ENCODE measurements at regions not wholly inside any gene's neighbourhood (a gene's known extent, or its start where the extent isn't known, plus 50 kb on each side); places are given as distances from the start of the nearest gene placed in this dataset.
"Not testable (repeated sequence)": the region's sequence is repeated elsewhere in the genome, so short reads cannot be mapped to it uniquely, and the experiment has no call there.

DNA sequence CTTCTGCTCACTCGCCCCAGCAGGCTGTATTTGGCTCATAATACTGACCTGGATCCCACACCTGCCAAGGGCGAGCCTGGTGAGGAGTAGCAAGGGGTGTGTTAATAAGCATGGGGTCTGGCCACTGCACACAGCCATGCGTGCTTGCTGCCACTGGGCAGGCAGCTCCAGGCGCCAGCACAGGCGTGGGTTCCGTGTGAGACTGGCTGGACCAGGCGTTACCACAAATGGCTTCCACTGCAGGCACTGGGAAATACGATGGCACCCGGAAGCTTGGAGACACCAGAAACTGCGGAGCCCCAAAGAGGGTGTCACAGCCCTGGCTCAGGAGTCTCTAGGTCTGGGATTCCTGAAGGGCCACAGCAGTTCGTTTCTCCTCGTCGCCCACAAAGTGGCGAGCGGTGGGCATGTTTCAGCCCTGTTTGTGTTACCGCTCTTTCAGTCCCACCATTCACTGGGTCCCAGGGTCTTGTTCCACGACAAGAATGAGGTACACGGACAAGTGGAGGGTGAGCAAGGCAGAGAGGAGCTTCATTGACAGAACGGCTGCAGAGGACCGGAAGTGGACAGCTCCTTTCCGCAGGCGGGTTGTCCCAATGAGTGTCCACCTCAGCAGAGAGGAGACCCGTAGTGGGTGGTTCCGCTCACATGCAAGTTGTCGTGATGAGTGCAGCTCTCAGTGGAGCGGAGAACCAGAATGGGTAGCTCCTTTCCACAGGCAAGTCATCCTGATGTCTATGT lies 428.9 kb downstream of the EPHA5 start:
- H3K27ac ChIP-seq: no peak overlapping the region
- H3K36me3 ChIP-seq (replicated peaks): no peaks in the 10 kb centered on the region
- in situ Hi-C loops (cut with HindIII; ENCODE audit: low pct_ligation_motif_present, low sequenced_read_pairs): no loop called here
- H3K4me3 ChIP-seq (ENCODE audit: low read depth, low read length): no peak overlapping the region
- no peak for DNase-seq
- TF ChIP-seq, protein P1, sequence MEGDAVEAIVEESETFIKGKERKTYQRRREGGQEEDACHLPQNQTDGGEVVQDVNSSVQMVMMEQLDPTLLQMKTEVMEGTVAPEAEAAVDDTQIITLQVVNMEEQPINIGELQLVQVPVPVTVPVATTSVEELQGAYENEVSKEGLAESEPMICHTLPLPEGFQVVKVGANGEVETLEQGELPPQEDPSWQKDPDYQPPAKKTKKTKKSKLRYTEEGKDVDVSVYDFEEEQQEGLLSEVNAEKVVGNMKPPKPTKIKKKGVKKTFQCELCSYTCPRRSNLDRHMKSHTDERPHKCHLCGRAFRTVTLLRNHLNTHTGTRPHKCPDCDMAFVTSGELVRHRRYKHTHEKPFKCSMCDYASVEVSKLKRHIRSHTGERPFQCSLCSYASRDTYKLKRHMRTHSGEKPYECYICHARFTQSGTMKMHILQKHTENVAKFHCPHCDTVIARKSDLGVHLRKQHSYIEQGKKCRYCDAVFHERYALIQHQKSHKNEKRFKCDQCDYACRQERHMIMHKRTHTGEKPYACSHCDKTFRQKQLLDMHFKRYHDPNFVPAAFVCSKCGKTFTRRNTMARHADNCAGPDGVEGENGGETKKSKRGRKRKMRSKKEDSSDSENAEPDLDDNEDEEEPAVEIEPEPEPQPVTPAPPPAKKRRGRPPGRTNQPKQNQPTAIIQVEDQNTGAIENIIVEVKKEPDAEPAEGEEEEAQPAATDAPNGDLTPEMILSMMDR (IDR thresholded peaks at IDR 0.05; ENCODE audit: low read depth, low read length, missing control alignments): no peak
- H3K27me3 ChIP-seq (replicated peaks): no peaks in the 10 kb centered on the region

DNA sequence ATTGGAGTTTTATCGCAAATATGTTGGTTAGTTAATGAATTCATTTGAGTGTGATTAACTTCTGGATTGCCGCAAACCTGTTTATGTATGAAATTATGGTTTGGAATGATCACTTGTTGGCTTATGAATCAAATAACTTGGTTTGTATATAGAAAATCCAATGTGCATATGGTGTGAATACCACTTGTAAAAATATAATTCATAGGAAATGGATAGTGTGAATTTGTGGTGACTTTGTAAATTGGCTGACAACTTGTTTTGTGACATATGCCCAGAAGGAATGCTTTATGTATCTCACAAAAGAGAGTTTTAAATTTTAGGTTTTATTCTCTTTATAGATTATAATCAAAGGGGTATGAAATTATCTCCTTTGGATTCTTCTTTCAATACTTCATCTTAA lies 436.2 kb downstream of the EPHA5 start:
- in situ Hi-C loops (cut with HindIII; ENCODE audit: low pct_ligation_motif_present, low sequenced_read_pairs): no loop called here
- TF ChIP-seq, protein P1 (IDR thresholded peaks at IDR 0.05; ENCODE audit: low read depth, low read length, missing control alignments): no peak
- H3K36me3 ChIP-seq (replicated peaks): no peaks in the 10 kb centered on the region
- no peaks in the 10 kb centered on the region for H3K27me3 ChIP-seq (replicated peaks)
- DNase-seq: no peak
- H3K4me3 ChIP-seq (ENCODE audit: low read depth, low read length): no peak overlapping the region
- no peak overlapping the region for H3K27ac ChIP-seq

DNA sequence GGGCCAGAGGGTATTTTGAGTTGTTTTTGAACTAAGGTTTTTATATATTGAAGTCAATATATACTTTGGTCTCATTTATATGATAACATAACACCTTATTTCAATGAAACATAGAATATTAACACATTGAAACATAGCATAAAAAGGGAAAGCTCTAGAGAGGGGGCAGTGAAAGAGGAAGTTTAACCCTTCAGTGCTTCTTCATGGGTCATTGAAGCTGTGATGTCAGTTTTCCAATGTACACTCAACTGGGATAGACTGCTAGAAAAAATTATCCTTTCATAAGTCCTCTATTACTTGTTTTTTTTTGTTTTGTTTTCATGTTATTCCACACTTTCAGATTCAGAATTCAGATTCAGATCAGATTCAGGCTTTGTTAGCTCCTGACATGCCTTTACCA lies 442.7 kb downstream of the EPHA5 start:
- H3K4me3 ChIP-seq (ENCODE audit: low read depth, low read length): no peak overlapping the region
- TF ChIP-seq, protein P1 (IDR thresholded peaks at IDR 0.05; ENCODE audit: low read depth, low read length, missing control alignments): no peak
- DNase-seq: no peak
- no peak overlapping the region for H3K27ac ChIP-seq
- H3K27me3 ChIP-seq (replicated peaks): no peaks in the 10 kb centered on the region
- no peaks in the 10 kb centered on the region for H3K36me3 ChIP-seq (replicated peaks)
- in situ Hi-C loops (cut with HindIII; ENCODE audit: low pct_ligation_motif_present, low sequenced_read_pairs): no loop called here

DNA sequence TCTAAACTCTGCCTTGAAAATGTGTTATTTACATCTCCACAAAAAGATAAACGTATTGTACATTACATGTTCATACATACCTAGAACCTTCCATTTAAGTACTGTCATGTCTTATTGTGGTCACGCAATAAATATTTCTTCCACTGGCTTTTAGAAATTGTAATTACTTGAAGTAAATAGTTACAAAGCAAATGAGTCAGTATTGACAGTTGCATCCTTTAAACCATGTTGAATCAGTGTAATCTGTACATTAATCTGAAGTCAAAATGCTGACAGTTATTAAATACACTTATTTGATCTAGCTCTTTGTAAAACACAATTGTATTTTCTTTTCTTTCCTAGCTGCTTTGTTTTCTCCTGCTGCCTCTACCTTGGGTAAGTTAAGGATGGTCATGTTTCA lies 446.7 kb downstream of the EPHA5 start:
- Histone ChIP-seq H3K27me3 (replicated peaks) (no peaks in the 10 kb centered on the region), H3K36me3 (replicated peaks) (no peaks in the 10 kb centered on the region), H3K4me3 (ENCODE audit: low read depth, low read length) (no peak overlapping the region), H3K27ac (no peak overlapping the region)
- in situ Hi-C loops (cut with HindIII; ENCODE audit: low pct_ligation_motif_present, low sequenced_read_pairs): no loop called here
- DNase-seq: no peak
- TF ChIP-seq, protein P1 (IDR thresholded peaks at IDR 0.05; ENCODE audit: low read depth, low read length, missing control alignments): no peak

DNA sequence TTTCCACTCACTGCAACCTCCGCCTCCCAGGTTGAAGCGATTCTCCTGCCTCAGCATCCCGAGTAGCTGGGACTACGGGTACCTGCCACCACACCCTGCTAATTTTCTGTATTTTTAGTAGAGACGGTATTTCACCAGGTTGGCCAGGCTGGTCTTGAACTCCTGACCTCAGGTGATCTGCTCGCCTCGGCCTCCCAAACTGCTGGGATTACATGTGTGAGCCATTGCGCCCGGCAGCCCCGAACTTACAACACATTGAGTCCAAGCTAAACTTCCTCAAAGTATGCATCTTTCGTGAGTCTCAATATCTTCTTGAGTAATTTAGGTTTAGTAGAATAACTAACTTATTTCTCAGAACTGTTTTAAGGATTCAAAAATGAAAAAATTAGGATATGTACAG lies 447.2 kb downstream of the EPHA5 start:
- DNase-seq; in situ Hi-C loops (cut with HindIII; ENCODE audit: low pct_ligation_motif_present, low sequenced_read_pairs); H3K36me3 ChIP-seq (replicated peaks); H3K4me3 ChIP-seq (ENCODE audit: low read depth, low read length); H3K27me3 ChIP-seq (replicated peaks); H3K27ac ChIP-seq: not testable (repeated sequence)

DNA sequence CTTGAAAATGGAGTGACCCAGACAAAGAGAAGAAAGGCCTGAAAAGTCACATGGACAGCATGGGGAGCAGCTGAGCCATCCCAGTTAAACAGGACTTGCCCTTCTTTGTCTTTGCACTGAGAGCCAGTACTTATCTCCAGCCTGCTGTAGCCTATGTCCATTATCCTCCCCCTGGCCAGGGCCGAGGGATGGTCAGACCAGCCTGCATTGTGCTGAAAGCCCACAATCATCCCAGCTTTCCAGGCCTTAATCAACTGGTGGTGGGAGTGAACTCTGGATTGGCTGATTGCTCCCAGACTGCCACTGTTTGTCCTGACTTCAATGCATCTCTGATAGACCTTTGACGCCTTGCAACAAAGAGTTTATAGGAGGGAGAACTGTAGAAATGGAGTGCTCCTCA lies 453.1 kb downstream of the EPHA5 start:
- TF ChIP-seq, protein P1 (IDR thresholded peaks at IDR 0.05; ENCODE audit: low read depth, low read length, missing control alignments): no peak

More for the DNA sequence above, 453.1 kb downstream of the EPHA5 start:
- Histone ChIP-seq H3K36me3 (replicated peaks) (no peaks in the 10 kb centered on the region), H3K4me3 (ENCODE audit: low read depth, low read length) (no peak overlapping the region), H3K27me3 (replicated peaks) (no peaks in the 10 kb centered on the region), H3K27ac (no peak overlapping the region)
- DNase-seq: no peak
- in situ Hi-C loops (cut with HindIII; ENCODE audit: low pct_ligation_motif_present, low sequenced_read_pairs): no loop called here

Measured in brain microvascular endothelial cell (primary cell).